NCI-H2196 (cell line): ENCODE measurements at regions not wholly inside any gene's neighbourhood (a gene's known extent, or its start where the extent isn't known, plus 50 kb on each side); places are given as distances from the start of the nearest gene placed in this dataset.

Source experiments
- DNase-seq: peaks from one replicate; lab custom pipeline; 2025; ENCODE audit not compliant: unreplicated experiment; lab: John Stamatoyannopoulos, UW

GRCh38 chr16:18059577-18059976 is 277.0 kb downstream of the NPIPA8 start:
- DNase-seq: no peak

- DNase-seq: no peak
Measured at GRCh38 chr16:18059089-18059488, 277.4 kb downstream of the NPIPA8 start.

DNA sequence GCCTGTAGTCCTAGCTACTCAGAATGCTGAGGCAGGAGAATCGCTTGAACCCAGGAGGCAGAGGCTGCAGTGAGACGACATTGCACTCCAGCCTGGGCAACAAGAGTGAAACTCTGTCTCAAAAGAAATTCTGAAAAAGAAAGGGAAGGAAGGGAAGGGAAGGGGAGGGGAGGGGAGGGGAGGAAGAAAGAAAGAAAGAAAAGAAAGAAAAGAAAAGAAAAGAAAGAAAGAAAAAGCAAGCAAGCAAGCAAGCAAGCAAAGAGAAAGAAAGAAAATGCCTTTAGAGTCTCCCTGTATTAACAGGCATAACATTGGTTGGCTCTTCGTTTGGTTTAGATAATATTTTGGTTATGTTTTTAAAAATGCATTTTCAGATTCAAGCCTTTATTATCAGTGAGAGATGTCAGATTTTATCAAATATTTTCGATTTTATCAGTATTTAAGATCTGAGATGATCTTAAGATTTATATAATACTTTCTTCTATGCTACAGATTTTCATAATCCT is 281.1 kb downstream of the NPIPA8 start:
- no peak for DNase-seq

- DNase-seq: no peak
Measured at GRCh38 chr16:18050777-18051176, 285.8 kb downstream of the NPIPA8 start.

DNA sequence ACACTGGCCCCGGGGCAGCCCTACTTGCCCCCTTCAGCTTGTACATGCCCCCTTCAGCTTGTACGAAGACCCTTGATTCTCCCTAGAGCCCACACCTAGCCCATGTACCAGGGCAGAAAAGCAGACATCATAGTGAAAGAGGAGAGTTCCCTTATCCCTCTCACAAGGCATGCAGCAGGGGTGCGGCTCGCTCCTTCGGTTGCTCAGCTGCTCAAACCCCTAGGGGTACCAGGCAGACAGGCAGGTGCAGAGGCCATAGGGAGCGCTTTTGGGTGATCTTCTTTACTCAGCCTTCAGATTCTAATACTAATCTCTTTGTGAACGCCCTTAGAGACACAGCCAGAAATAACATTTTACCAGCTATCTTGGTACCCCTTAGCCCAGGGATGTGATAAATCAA is 286.3 kb downstream of the NPIPA8 start:
- DNase-seq: no peak

DNA sequence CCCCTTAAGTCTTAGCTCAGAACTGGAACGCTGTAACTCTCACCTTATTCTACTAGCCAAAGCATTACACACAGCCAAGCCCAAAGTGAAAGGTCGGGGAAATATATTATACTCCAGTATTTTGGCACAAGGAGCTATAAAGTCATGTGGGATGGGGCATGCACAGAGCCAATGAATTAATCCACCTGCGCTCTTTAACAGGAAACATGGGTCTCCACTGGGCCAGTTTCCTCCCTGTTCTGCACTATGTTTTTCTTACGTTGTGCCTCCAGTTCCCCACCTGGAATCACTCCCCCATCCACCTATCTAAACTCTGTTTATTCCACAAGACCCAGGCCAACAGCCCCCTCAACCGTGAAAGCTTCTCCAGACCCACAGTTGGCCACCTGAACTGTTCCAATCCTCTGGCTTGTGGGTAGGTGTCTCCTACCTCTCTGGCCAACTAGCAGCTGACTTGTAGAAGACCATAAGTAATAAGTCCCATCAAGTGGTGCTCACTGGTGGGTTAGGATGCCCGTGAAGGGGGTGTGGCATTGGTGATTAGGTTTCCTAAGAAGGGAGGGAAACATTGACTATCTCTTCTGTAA is 286.9 kb downstream of the NPIPA8 start:
- no peak for DNase-seq

DNA sequence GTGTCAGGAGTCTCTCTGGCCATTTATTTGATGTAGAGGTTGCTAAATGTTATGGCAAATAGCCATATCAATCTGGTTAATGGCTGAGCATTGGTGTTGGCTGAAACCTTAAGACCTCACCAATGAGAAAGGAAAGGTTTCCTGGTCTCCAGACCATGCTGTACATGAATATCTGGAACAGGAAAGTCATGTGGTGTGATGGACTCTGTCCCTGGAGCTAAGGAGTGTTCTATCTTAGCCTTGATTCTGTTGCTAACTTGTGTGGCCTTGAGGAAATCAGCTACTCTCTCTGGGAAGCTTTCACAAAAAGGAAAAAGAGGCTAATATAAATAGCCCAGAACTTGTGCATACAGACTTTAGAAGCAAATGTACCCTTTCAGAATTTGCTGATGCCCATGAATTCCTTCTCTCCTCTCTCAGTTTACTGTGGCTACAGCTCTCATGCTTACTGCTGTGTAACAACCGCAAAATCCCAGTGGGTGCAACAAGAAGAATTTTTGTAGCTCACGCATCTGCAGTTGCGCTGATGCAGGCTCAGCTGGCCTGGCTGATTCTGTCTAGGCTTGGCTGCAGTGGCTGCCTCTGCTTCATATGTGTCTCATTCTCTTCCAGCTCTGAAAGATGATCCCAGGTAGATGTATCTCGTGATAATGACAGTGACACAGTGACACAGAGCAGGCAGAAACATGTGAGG is 287.5 kb downstream of the NPIPA8 start:
- no peak for DNase-seq

GRCh38 chr16:18047761-18048160 is 288.8 kb downstream of the NPIPA8 start:
- DNase-seq: no peak

GRCh38 chr16:18045356-18045755 is 291.2 kb downstream of the NPIPA8 start:
- no peak for DNase-seq

DNA sequence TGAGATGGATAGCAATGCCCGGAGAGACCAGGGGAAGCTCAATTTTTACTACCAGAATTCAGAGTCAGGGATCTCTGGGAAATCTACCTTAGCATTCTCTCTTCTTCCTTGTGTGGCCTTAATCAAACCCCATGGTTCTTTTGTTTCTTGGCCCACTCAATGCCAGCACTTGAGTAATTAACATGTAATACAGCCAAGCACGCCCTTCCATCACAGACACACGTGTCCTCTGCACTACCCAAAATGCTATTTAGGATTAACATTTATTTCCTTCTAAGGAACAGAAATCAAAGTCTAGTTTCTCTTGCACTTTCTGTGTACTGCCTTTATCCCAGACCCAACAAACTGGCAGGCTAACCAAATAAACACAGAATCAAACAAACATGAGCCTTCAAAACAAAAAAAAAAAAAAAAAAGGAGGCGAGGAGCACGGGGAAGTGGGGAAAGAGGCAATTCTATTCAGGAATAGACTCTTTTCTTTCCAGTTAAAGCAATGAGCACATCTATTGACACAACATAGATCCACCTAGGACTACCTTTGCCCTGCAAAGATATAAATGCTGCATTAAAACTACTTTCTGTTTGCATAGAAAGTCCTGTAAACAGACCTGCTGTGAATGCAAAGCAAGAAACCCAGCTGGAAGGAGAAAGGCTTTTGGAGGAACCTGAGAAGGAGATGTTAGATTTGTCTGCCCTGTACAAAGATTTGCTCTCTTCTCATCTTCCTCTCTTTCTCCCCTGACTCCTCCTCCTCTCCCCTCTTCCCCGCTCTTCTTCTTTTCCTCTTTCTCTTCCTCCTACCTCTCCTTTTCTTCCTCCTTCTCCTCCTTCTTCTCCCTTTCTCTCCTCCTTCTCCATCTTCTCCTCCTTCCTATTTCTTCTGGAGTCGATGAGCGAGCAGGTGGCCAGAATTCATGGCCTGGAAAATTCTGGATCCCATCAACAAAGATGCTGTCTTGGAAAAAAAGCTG is 294.4 kb downstream of the NPIPA8 start:
- DNase-seq: no peak

DNA sequence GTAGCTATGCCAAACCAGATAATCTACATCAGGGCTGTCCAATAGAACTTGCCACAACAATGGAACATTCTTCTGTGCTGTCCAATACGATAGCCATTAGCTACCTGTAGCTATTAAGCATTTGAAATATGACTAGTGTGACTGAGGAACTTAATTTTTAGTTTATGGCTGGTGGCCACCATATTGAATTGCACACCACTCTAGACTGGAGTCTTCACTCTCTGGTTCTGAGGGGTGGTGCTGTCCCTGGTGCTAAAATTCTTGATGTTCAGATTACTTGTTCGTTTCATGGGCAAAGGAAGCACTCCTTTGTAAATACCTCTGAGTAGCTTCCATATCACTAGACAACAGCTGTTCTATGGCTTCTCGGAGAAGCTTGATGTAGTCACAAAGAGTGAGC is 296.6 kb downstream of the NPIPA8 start:
- no peak for DNase-seq

- DNase-seq: no peak
Measured at GRCh38 chr16:18037051-18037450, 299.5 kb downstream of the NPIPA8 start.

DNA sequence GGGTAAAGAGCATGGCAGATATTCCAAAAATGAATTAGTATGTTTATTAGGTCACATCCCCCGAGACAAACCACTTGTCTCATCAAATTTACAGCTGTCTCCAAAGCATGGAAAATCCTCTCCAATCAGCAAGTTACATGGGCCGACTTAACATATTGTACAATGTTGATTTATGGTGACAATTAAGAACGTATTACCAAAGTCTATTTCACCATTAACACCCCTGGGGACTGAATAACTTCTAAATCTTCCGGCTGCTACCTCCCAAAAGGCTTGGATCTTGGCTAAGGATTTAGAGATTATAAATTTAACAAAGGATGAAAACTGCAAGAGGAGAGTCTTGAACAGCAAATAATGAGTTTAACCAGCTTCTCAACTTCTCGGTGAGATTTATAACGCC is 311.9 kb downstream of the NPIPA8 start:
- no peak for DNase-seq

GRCh38 chr16:18018376-18018775 is 318.2 kb downstream of the NPIPA8 start:
- DNase-seq: no peak

GRCh38 chr16:18013863-18014262 is 322.7 kb downstream of the NPIPA8 start:
- no peak for DNase-seq

GRCh38 chr16:18008356-18008755 is 328.2 kb downstream of the NPIPA8 start:
- DNase-seq: no peak

- no peak for DNase-seq
Measured at GRCh38 chr16:18003033-18003432, 333.5 kb downstream of the NPIPA8 start.

GRCh38 chr16:17998996-17999395 is 337.5 kb downstream of the NPIPA8 start:
- no peak for DNase-seq

DNA sequence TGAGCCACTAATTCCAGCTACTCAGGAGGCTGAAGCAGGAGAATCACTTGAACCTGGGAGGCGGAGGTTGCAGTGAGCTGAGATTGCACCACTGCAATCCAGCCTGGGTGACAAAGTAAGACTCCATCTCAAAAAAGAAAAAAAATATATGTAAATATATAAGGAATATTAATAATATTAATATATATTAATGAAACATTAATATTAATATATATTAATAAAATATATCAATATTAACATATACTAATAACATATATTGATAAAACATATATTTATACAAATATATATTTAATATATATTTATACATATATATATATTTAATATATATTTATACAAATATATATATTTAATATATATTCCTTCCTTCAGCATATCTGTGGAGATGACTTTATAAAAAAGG is 338.0 kb downstream of the NPIPA8 start:
- DNase-seq: no peak

DNA sequence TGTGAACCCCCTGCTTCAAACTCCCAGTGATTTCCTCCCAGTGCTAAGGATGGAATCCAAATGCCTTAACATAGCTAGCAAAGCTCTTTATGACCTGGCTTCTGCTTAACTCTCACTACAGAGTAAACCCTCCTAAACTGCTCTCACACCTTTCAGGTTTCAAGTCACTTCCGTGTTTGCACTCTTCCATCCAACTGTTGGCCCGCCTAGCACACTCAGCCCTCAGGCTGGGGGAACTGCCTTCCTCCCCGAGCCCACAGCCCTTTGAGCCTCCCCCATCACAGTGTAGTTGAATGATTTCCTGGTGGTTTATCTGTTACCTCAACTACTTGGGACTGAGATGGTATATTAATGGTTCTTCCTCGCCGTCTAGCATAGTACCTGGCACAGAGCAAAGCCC is 342.5 kb downstream of the NPIPA8 start:
- DNase-seq: no peak

- DNase-seq: no peak
Measured at GRCh38 chr16:17992416-17992815, 344.1 kb downstream of the NPIPA8 start.

DNA sequence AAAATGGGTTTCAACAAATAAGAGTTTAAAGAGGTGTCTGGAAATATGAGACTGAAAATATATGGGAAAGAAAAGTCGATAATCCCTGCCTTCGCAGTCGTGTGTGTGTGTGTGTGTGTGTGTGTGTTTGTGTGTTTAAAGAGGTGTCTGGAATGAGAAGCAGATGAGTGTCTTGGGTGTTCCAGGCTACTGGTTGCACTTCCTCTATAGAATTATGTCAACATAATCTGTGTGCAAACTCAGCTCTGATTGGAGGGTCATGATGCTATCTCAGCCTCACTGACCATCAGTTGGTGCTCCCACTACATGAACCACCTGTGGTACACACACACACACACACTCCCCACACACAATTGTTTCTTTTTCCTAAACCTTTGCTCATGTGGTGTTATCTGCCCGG is 347.3 kb downstream of the NPIPA8 start:
- DNase-seq: no peak
